Heart left ventricle (tissue), 16 donors: ENCODE measurements at regions not wholly inside any gene's neighbourhood (a gene's known extent, or its start where the extent isn't known, plus 50 kb on each side); places are given as distances from the start of the nearest gene placed in this dataset.

Source experiments
- ATAC-seq, 4 donors: fragments of 200-7000 bp; cut with Tn5 transposase; one replicate each; pipeline ENCODE4 v1.9.1; 2020 to 2022; ENCODE audit warnings: moderate library complexity in 4 of 4, mild to moderate bottlenecking in 3 of 4, moderate number of reproducible peaks in 1 of 4
- DNase-seq, 5 donors: peaks; one replicate each; pipeline ENCODE4 v3.0.0-alpha.2; 2020
- H3K27ac ChIP-seq, 12 donors: fragments of 200-600 bp; sonication (generic) in 4 of 12; one replicate each; pipeline versions ENCODE4 v1.5.0 to v1.8.0; 2016 to 2022; ENCODE audit warnings: mild to moderate bottlenecking in 2 of 12
- H3K27me3 ChIP-seq, 9 donors: fragments of 200-600 bp; sonication (generic) in 2 of 9; one replicate each; pipeline versions ENCODE4 v1.5.1 to v1.8.0; 2016 to 2022; ENCODE audit warnings: mild to moderate bottlenecking in 3 of 9
- H3K36me3 ChIP-seq, 9 donors: fragments of 200-600 bp; sonication (generic) in 2 of 9; one replicate each; pipeline versions ENCODE4 v1.5.0 to v1.8.0; 2018 to 2022; ENCODE audit warnings: mild to moderate bottlenecking in 2 of 9
- H3K4me1 ChIP-seq, 12 donors: fragments of 200-600 bp; sonication (generic) in 4 of 12; one replicate each; pipeline versions ENCODE4 v1.5.0 to v1.8.0; 2016 to 2022; ENCODE audit warnings: mild to moderate bottlenecking in 3 of 12
- H3K4me3 ChIP-seq, 12 donors: fragments of 200-600 bp; sonication (generic) in 4 of 12; one replicate each; pipeline versions ENCODE4 v1.5.0 to v1.8.0; 2017 to 2022; ENCODE audit warnings: mild to moderate bottlenecking in 9 of 12, moderate library complexity in 4 of 12
- H3K9me3 ChIP-seq, 12 donors: fragments of 200-600 bp; sonication (generic) in 4 of 12; one replicate each; pipeline versions ENCODE4 v1.5.0 to v1.8.0; 2016 to 2022; ENCODE audit warnings: mild to moderate bottlenecking in 1 of 12
- CTCF ChIP-seq, 12 donors: fragments of 200-600 bp; sonication (generic) in 4 of 12; IDR thresholded peaks; one replicate each; pipeline versions ENCODE4 v1.5.0 to v1.8.0; 2018 to 2022; ENCODE audit warnings: antibody characterized with exemption in 12 of 12, mild to moderate bottlenecking in 5 of 12
- POLR2A ChIP-seq, 2 donors: fragments of 450-650 bp; IDR thresholded peaks; one replicate each; pipeline ENCODE4 v1.6.1; 2017; ENCODE audit warnings: antibody characterized with exemption in 2 of 2, mild to moderate bottlenecking in 2 of 2, moderate library complexity in 2 of 2
- WGBS, 4 donors: extraction: QIAGEN DNeasy Blood & Tissue Kit in 2 of 4; methylation state at CpG; one replicate each; pipeline versions ENCODE4 v1.1.5 to v1.1.7; 2013 to 2018; 5-methylcytosine and 5-hydroxymethylcytosine counted together
- intact Hi-C, 10 donors: fragments of 100-400 bp; cut with DNase I; formaldehyde crosslinking; loops; one replicate each; pipeline versions ENCODE4 v1.11.1 to v1.14.2; 2022
- donor health status: ischemic (EF 13 %, LVEDD 7.1; RV severe dilation, severe dysfunction).
- donor health status: healthy with polysubstance abuse.
- donor health status: DM: no; HTN: yes; CAD: no.
- donor health status: DM: no; HTN: no; CAD: no.
- donor health status: ischemic (EF 25% LVEDD 6.9; RV normal size, moderate dysfunction).
- donor health status: ischemic (EF 25% LVEDD 5.7; RV mildly dilated, moderate dysfunction).
- donor health status: healthy.
- donor health status: DM: yes; HTN: yes; CAD: no.
- donor health status: ischemic (EF 35%, LVEDD 5.7; RV mildly dilated, moderate dysfunction).
- donor health status: nonischemic (EF 11% LVEDD 7.7; RV severe dilation, severe dysfunction).
- donor health status: DM: yes; HTN: yes; CAD: no.
- donor health status: PGD.
- donor health status: ischemic (EF 29% LVEDD 5.4; RV normal size, mild dysfunction).
- donor health status: nonischemic (EF 23%, LVEDD 6.1; RV moderate dilation, normal function).

- no peaks in the 10 kb centered on the region for H3K36me3 ChIP-seq
- H3K27ac ChIP-seq, result peak overlapping the region in 8 of 12 donors; percentile 6 to 59 (median 28)
- no peak overlapping the region for H3K4me3 ChIP-seq
- TF ChIP-seq POLR2A (IDR thresholded peaks at IDR 0.05), result no peak
- no peaks in the 10 kb centered on the region for H3K27me3 ChIP-seq
- DNase-seq (no peak), ATAC-seq (no peak)
- H3K9me3 ChIP-seq, result no peaks in the 10 kb centered on the region
- WGBS, 4 donors, result 47 to 67% (median 63%) methylated on average over 13 of the region's 13 CpGs
- intact Hi-C loops, result loop anchor here in 3 of 10 donors (5.0 kb wide), 6 partner anchors 60 to 250 kb away; partner anchors contain the start of gene ETS2 (in 1 of the 3)
- H3K4me1 ChIP-seq, result peaks cover 9 to 80% (median 73%) of the 10 kb centered on the region in 12 donors
These were observed 181.3 kb downstream of the ETS2 start for GRCh38 chr21:38986806-38987632.

GRCh38 chr21:38986406-38986805 lies 180.7 kb downstream of the ETS2 start:
- Histone ChIP-seq H3K4me3 (no peak overlapping the region), H3K9me3 (no peaks in the 10 kb centered on the region), H3K36me3 (no peaks in the 10 kb centered on the region), H3K27me3 (no peaks in the 10 kb centered on the region), H3K4me1 (peaks cover 9 to 74% (median 67%) of the 10 kb centered on the region in 12 donors), H3K27ac (peak overlapping the region in 1 of 12 donors; percentile 70)
- no peak for ATAC-seq
- intact Hi-C loops, result loop anchor here in 3 of 10 donors (5.0 kb wide), 6 partner anchors 59 to 249 kb away; partner anchors contain the start of gene ETS2 (in 1 of the 3)
- DNase-seq, result no peak
- no peak for TF ChIP-seq CTCF (IDR thresholded peaks at IDR 0.05)
- TF ChIP-seq POLR2A (IDR thresholded peaks at IDR 0.05), result no peak
- WGBS, 4 donors, result 98 to 100% (median 98%) methylated on average over 5 of the region's 5 CpGs

- intact Hi-C loops, result loop anchor here in 3 of 10 donors (5.0 kb wide), 6 partner anchors 58 to 248 kb away; partner anchors contain the start of gene ETS2 (in 1 of the 3)
These were observed 180.0 kb downstream of the ETS2 start for GRCh38 chr21:38985568-38986378.

More at GRCh38 chr21:38985568-38986378, 180.0 kb downstream of the ETS2 start:
- H3K9me3 ChIP-seq, result no peaks in the 10 kb centered on the region
- peaks cover 7 to 68% (median 63%) of the 10 kb centered on the region in 12 donors for H3K4me1 ChIP-seq
- peak overlapping the region in 10 of 12 donors; percentile 10 to 75 (median 58) for H3K27ac ChIP-seq
- DNase-seq, result peak; percentile 74 to 89 (median 82)
- H3K27me3 ChIP-seq, result no peaks in the 10 kb centered on the region
- TF ChIP-seq CTCF (IDR thresholded peaks at IDR 0.05), result no peak
- TF ChIP-seq POLR2A (IDR thresholded peaks at IDR 0.05), result no peak
- no peaks in the 10 kb centered on the region for H3K36me3 ChIP-seq
- H3K4me3 ChIP-seq, result no peak overlapping the region
- ATAC-seq, result peak; percentile 53 to 74 (median 70)
- WGBS, 4 donors, result 22 to 37% (median 24%) methylated on average over 18 of the region's 18 CpGs
